ENCODE measurements at regions not wholly inside any gene's neighbourhood (a gene's known extent, or its start where the extent isn't known, plus 50 kb on each side); places are given as distances from the start of the nearest gene placed in this dataset.

DNA sequence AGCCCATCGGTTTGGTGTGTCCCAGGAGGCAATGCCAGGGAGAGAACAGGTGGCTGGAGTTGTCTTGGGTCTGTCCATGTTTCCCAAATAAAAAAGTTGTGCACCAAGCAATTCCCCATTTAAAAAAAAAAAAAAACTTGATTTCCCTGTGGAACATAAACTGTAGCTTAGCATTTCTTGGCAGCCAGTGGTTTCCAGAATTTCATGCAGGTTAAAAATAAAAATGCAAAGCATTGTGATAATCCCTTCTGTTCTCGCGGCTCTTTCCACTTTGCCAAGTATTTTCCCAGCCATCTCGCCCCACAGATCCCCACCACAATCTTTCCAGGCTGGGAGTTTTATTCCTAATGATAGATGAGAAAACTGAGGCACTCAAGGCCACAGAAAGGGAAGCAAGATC lies 51.4 kb upstream of the MSX1 start:
- DNase-seq: no peak

DNA sequence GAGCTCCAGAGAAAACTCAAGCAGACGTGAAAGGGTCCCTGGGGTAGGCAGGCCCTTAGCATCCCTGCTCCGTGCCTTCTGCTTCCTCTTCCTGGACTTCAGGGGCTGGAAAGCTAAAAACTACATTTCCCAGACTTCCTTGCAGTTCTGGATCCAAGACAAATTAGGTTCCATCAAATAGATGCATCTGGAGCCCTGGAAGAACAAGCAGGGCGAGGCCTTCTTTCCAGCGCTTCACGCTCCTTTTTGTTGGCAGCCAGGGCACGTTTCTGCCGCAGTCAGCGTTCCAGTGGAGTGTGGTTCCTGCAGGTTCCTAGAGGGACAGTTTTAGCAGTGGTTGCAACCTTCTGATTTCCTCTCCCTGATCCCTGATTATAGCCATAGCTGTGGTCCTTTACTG lies 53.6 kb upstream of the MSX1 start:
- no peak for DNase-seq

DNA sequence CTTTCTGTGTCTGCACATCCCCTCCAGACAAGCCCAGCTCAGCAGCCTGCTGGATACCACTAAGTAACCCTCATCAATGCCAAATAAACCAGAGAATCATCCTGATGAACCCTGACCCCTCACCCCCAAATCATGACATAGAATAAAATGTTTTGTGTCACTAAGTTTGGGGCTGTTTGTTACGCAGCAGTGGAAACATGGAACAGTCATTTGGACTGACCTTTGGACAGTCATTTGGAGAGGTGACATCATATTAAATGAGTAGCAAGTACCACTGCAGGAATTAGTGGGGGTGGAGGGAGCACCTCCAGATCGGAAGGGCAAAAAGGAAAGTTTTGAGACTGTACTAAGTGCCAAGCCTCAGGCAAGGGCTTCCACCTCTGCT lies 55.6 kb upstream of the MSX1 start:
- DNase-seq: no peak

DNA sequence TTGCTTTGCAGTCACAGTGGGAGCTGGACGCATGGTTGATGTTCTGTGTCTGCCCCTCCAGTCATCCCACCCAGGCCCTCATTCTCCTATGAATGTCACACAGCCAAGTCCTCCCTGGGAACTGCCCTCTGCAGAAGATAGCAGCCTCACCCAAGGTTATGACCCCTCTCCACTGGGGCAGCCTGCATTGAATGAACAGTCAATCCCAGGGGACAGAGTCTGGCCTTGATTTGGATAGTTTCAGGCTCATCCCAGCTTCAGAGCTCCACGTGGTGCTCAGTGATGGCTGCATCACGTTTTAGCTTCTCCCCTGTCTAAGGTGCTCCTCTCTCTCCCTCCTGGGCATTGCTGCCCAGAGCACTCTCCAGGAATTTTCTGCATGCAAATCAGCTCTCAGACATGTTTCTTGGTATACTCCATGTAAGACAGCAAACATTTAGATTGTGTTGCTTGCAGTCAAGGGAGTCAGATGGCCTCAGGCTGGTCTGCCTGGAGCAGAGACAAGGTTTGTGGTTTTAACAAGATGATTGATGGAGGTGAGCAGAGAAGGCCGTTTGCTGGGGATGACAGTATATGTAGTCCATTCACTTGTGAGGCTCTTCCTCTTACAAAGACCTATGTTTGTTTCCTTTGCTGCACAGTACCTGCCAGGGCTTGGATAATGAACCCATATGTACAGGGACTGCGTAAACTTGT lies 56.1 kb upstream of the MSX1 start:
- no peak for DNase-seq

DNA sequence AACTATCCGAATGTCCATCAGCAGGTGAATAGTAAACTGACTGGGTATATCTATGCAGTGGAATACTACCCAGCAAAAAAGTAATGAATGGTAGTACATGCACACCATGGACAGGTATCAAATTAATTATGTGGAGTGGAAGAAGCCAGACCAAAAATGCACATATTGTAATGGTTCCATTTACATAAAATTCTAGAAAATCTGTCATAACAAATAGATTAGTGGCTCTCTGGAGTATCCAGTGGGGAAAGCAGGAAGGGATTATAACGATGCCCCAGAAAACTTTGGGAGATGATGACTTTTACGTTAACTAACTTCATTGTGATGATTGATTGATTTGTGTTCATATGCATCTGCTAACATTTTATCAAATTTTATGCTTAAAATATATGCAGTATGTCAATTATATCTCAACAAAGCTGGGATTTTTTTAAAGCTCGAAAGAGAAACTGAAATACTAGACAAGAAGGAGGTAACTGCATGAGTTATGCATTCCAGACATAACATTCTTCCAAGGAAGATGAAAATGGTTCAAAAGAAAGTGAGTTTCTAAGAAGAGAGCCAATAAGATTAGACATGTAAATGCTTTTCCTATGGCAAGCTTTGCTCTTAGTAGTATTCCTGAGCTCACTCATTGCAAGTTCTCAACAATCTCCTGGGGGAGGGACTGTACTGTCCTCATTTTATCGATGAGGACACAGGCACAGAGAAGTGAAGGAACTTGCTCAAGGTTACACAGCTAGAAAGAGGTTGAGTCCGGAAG lies 58.6 kb upstream of the MSX1 start:
- no peak for DNase-seq

DNA sequence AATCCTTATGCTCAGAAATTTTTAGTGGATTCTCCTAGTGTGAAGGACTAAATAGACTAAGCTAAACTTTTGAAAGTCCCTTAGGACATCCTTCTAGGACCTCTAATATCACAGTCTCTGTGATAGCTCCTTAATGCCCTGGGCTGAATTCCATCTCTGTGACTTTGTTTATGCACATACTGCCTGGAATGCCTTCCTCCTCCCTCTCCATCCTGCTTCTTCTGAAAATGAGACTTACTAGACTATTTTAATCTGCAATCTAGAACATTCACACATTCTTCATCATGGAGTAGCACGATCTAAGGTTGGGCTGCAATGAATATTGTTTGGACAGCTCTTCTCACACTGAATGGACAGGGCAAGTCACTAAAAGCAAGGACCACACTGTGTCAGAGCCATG lies 65.0 kb upstream of the MSX1 start:
- no peak for DNase-seq

DNA sequence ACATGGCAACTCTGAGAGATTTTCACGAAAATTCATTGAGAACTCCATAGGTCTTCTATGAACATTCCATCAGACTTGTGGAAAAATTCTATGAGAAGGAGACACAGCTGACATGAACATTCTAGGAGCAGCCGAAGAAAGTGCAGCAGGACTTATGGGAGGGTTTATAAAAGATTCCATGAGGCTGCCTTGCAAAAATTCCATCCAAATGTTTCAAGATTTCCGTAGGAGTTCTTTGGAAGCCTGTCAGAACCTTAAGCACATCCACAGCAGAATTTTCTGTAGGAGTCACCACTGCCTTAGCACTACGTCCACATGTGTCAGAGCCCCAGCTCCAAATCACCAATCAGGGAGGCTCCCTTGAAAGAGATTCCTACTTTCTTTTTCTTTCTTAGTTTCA lies 67.0 kb upstream of the MSX1 start:
- no peak for DNase-seq

DNA sequence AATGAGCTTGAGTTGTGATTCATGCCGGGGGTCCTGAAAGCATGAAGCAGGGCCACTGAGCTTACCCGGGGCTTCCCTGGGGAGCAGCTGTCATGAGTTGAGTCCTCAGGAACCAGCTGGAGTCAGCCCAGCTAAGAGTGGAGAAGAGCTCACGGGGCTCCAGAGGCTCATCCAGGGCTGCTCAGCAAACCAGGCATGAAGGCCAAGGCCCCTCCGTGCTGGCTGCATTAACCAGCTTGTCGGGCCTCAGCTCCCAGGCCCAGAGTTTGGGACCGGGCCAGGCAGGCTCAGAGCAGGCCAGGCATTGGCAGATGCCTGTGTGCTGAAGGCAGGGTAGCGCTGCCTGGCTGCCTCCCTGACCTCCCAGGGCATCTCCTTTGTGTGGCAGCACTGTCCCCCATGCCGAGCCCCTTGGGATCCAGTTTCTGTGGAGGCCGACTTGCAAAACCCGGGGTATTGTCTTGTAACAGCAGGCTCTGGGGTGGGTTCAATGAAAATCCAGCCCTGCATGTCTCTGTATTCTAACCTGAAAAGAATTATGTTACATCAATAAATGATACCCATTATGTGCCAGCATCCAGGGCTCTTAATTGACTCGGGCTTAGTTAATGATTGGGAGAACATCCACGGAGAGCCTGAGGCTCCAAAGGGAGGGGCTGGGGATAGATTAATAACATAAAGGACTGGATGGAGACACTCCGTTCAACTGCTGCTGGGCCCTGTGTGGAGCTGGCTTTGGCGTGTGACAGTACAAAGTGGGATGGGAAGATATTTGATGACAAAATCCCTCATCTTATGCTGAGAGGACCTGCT lies 68.0 kb upstream of the MSX1 start:
- DNase-seq: no peak

DNA sequence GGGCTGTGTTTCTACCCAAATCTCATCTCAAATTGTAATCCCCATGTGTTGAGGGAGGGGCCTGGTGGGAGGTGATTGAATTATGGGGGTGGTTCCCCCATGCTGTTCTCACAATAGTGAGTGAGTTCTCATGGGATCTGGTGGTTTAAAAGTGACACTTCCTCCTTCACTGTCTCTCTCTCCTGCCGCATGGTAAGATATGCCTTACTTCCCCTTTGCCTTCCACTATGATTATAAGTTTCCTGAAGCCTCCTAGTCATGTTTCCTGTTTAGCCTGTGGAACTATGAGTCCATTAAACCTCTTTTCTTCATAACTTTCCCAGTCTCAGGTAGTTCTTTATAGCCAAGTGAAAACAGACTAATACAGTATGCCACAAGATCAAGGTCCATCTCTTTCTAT lies 70.0 kb upstream of the MSX1 start:
- DNase-seq: no peak

DNA sequence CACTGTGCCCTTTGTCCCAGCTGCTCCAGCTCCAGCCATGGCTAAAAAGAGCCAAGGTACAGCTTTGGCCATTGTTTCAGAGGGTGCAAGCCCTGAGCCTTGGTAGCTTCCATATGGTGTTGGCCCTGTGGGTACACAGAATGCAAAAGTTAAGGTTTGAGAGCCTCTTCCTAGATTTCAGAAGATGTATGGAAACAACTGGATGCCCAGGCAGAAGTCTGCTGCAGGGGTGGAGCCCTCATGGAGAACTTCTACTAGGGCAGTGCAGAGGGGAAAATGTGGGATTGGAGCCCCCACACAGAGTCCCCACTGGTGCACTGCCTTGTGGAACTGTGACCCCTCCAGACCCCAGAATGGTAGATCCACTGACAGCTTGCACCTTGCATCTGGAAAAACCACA lies 70.9 kb upstream of the MSX1 start:
- DNase-seq: no peak

DNA sequence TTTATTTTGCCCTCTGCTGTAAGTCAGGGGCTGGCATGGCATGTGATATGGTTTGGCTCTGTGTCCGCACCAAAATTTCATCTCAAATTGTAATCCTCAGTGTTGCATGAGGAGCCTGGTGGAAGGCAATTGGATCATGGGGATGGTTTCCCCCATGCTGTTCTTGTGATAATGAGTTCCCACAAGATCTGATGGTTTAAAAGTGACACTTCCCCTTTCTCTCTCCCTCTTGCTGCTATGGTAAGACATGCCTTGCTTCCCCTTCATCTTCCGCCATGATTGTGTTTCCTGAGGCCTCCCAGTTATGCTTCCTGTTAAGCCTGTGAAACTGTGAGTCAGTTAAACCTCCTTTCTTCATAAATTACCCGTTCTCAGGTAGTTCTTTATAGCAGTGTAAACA lies 72.0 kb upstream of the MSX1 start:
- DNase-seq: no peak

DNA sequence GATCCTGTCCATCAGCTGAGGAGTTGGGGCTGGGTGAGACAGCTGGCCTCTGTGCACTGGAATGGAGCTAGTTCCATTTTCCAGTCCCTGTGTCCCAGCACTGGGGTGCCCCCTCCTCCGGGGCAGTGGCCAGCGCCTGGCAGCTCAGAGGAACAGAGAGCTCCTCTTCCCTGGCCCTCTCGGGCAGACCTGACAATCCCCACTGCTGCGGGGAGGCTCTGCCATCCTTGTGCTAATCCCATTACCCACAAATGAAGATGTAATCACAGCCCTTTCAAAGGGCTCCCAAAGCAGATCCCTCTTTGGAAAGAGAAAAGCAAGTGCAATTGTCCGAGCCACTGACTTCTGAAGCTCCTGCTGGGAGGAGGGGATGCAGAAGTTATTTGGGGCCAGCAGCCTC lies 75.1 kb upstream of the MSX1 start:
- DNase-seq: no peak

DNA sequence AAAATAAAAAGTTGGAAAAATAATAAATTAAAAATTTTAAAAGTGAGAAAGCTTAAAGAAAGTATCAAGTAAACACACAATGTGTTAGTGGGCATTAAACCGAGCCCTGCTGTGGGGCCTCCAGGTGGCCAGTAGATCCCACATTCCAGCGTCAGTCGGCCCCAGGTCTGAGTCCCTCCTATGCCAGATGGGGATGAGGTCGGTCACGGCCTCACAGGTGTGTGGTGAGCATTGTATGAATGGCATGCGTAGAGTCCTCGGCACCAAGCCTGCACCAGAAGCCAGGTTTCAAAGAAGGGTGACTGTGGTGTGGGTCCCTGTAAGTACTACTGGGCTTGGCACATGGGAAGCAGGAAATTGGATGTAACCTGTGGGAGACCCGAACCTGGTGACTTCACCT lies 75.6 kb upstream of the MSX1 start:
- no peak for DNase-seq

DNA sequence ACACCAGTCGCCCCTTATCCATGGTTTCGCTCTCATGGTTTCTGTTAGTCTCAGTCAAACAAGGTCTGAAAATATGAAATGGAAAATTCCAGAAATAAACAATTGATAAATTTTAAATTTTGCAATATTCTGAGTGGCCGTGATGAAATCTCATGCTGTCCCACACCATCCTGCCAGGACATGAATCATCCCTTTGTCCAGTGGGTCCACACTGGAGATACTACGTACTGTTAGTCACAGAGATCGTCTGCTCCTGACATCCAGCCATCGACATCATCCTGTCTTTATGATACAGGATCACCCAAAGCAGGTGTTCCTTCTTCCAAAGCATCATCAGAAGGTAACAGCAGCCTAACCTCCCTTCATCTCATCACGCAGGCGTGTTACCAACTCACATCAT lies 76.5 kb upstream of the MSX1 start:
- DNase-seq: no peak

DNA sequence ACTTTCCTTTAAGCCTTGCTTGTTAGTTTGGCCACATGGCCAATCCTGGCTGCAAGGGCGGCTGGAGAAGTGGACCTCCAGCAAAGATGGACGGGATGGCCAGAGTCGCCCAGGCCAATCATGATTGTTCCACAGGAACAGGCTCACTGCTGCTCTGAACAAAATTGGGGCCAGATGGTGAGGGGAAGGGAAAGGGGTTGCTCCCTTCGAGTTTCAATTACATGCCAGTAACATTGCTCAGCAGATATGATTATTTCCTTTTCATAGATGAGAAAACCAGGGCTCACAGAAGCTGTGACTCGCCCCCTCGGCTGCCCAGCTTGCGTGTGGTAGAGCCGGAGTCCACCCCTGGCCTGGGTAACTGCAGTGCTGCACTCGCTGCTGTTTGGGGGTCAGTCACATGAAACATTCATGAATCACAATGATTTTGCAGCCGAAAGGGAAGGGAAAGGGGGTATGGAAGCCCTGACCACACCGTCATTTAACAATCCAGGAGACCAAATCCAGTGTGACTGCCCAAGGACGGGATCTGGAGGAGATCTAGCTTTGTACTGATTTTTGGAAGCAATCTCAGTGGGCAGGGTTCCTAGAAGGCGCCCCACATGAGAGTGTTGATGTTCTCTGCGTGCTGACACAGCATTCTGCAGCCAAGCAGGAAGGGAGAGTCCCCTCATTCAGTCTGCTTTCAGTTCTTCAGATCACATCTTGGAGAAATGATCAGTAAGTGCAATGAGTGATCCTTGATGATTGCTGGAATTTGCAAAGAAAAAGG lies 77.3 kb upstream of the MSX1 start:
- no peak for DNase-seq

DNA sequence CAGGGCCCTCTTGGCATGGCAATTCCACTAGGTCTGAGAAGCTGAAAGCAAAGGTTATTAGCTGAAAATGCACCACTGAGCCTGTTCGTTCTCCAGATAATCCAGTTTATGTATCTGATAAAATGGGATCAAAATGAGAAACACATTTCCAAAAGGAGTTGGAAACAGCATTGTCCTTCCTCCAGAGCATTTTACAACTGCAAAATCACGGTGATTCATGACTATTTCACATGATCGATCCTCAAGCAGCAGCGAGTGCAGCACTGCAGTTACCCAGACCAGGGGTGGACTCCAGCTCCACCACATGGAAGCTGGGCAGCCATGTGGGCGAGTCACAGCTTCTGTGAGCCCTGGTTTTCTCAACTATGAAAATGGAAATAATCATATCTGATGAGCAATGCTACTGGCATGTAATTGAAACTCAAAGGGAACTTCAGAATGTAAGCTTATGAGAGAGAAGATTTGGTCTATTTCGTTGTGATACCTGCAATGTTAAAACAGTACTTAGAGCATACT lies 78.7 kb upstream of the MSX1 start:
- no peak for DNase-seq

DNA sequence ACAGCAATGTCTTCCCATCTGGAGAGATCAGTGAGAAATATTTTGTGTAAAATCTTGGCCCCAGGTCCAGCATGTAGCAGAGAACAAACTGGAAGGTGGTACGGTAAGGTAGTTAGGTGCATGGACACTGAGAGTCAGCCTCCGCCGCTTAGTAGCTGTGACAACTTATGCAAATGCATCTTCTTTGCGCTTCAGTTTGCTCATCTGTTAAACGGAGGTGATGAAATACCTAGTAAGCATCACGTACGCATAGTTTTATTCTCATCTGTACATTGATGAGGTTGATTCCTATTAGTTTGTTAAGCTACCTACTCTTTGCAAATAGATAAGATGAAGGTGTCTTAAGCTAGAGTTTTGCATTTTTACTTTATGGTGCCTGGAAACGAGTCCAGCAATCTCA lies 80.0 kb upstream of the MSX1 start:
- no peak for DNase-seq

DNA sequence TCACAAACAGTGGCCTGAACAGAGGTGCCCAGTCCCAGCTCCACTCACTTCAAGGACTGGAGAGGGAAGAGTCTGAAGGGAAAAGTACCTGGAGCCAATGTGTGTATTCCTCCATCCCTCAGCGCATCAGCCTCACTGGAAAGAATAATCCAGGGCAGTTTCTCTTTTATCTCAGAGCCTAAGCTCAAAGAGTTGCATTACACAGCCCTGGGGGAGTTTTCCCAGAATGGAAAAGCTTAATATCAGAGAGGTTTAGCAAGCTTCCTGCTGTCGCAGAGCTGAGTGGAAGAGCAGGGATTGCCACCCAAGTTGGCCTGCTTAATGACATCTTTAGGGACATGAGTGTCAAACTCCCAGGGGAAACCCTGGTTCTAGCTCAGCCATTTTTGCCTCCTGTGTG lies 80.4 kb upstream of the MSX1 start:
- no peak for DNase-seq

DNA sequence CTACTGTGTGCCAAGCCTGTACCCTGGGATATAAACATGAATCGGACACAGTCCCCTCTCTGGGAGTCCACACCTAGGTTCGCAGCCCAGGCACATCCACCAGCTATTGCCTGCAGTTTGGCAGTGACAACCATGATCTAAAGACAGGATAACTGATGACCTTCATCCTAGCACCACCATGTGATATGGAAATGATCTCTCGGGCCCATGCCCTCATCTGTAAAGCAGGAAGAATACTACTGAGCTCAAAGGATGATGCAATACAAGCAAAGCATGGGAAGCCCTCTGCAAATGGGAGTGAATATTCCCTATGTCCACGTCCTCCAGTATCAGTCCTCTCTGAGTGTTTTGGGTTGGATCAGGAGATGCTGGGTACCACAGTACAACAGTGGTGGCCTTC lies 80.9 kb upstream of the MSX1 start:
- no peak for DNase-seq

DNA sequence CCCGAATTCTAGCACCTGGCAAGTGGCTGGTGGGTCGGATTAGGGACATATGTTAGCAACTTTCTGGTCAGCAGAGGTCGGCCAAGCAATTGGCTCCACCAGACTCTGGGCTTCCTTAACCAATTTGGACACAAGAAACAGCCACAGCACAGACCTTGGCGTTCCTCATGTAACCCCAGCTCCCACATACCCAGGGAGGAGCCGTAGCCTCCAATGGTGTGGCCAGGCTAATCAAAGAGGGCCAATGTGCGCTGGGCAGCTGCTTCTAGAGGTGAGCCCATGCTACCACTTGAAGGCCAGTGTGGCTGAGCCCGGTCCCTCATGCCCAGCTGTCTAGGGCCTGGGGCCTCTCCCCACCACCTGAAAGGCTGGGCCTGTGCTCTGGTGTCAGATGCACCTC lies 82.5 kb upstream of the MSX1 start:
- DNase-seq: no peak

DNA sequence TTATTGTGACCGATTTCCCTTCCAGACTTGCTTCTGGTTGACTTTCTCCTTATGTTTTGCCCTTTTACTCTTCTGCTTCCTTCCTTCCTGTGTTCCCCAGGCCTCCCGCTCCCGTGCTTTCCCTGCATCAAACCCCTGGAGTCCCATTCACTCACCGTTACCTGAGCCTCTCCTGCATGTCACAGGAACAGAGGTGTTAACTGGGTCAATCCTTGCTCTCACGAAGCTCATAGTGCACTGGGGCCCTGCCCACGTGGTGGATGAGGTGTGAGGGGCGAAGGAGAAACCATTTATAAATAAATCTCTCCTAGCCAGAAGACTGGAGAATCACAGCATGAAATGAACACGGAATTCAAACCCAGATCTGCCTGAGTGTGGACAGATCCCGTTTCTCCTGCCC lies 83.1 kb upstream of the MSX1 start:
- no peak for DNase-seq

DNA sequence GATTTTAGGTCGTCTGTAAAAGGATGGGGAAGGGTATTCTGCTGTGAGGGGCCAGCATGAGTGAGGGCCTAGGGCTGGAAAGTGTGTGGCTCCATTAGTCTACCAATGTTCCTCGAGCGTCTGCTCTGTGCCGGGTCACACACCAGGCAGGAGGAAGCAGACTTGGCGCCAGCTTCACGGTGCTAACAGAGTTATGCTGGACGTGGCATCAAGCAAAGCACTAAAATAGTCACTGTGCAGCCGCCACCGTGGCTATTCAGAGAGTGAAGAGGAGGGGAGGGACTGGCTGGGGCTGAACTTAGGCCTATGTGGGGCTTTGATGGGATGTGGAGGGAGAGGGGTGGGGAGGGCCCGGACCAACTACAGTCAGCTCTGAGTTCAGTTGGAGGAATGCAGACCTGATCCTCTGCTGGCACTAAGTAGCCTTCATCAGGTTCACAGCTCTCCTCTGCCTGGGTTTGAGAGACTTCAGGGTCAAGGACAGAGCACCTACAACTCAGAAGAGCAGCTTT lies 83.9 kb upstream of the MSX1 start:
- DNase-seq: no peak

DNA sequence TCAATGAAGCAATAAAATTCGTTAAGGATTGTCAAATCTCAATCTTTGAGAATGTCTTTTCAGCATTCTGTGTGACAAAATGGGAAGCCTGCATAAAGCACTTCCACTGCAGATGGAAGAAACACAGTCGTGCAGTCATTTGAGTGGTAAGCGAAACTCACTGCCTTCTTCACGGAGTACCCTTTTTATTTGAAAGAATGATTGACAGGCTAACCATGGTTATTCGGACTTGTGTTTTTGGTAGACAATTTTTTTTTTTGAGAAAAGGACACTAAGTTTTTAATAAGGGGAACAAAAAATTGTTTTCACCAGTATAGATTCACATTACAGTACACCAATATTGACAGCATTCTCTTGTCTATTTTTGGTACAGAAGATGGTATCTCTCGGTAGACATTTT lies 86.9 kb upstream of the MSX1 start:
- DNase-seq: no peak

Data from stimulated activated CD4-positive, alpha-beta T cell treated with anti-CD3 and anti-CD28 coated beads, Interleukin-4, amount 100 ng/mL, for 1 hour (primary cell).